ENCODE measurements at regions not wholly inside any gene's neighbourhood (a gene's known extent, or its start where the extent isn't known, plus 50 kb on each side); places are given as distances from the start of the nearest gene placed in this dataset.
"Not testable (repeated sequence)": the region's sequence is repeated elsewhere in the genome, so short reads cannot be mapped to it uniquely, and the experiment has no call there.

- DNase-seq (ENCODE audit: low read depth in 2 of 2) = no peak
These were observed 111.0 kb upstream of the ANKRD30BL start for GRCh38 chr2:132272713-132273112.

- not testable (repeated sequence) for DNase-seq (ENCODE audit: low read depth in 2 of 2)
These were observed 111.8 kb upstream of the ANKRD30BL start for GRCh38 chr2:132273585-132273984.

GRCh38 chr2:132274000-132274399, 112.2 kb upstream of the ANKRD30BL start:
- DNase-seq (ENCODE audit: low read depth in 2 of 2) = no peak

- no peak for DNase-seq (ENCODE audit: low read depth in 2 of 2)
These were observed 113.6 kb upstream of the ANKRD30BL start for GRCh38 chr2:132275396-132275795.

GRCh38 chr2:132276571-132276981, 114.8 kb upstream of the ANKRD30BL start:
- DNase-seq (ENCODE audit: low read depth in 2 of 2) = no peak

GRCh38 chr2:132278267-132278666, 116.5 kb upstream of the ANKRD30BL start:
- DNase-seq (ENCODE audit: low read depth in 2 of 2) = no peak

GRCh38 chr2:132279344-132279743, 117.6 kb upstream of the ANKRD30BL start:
- no peak for DNase-seq (ENCODE audit: low read depth in 2 of 2)

GRCh38 chr2:132279930-132280615, 118.3 kb upstream of the ANKRD30BL start:
- DNase-seq (ENCODE audit: low read depth in 2 of 2) = no peak

- DNase-seq (ENCODE audit: low read depth in 2 of 2) = no peak
These were observed 119.2 kb upstream of the ANKRD30BL start for GRCh38 chr2:132280912-132281311.

- DNase-seq (ENCODE audit: low read depth in 2 of 2) = not testable (repeated sequence)
These were observed 120.4 kb upstream of the ANKRD30BL start for GRCh38 chr2:132282104-132282503.

- DNase-seq (ENCODE audit: low read depth in 2 of 2) = no peak
These were observed 121.2 kb upstream of the ANKRD30BL start for GRCh38 chr2:132282911-132283310.

GRCh38 chr2:132286289-132286911, 124.6 kb upstream of the ANKRD30BL start:
- not testable (repeated sequence) for DNase-seq (ENCODE audit: low read depth in 2 of 2)

- DNase-seq (ENCODE audit: low read depth in 2 of 2) = not testable (repeated sequence)
These were observed 126.2 kb upstream of the ANKRD30BL start for GRCh38 chr2:132287910-132288309.

GRCh38 chr2:132289138-132289537, 127.4 kb upstream of the ANKRD30BL start:
- DNase-seq (ENCODE audit: low read depth in 2 of 2) = not testable (repeated sequence)

- DNase-seq (ENCODE audit: low read depth in 2 of 2) = not testable (repeated sequence)
These were observed 126.8 kb upstream of the GPR39 start for GRCh38 chr2:132289812-132290211.

GRCh38 chr2:132300592-132301378, 115.8 kb upstream of the GPR39 start:
- DNase-seq (ENCODE audit: low read depth in 2 of 2) = not testable (repeated sequence)

- not testable (repeated sequence) for DNase-seq (ENCODE audit: low read depth in 2 of 2)
These were observed 111.8 kb upstream of the GPR39 start for GRCh38 chr2:132304661-132305380.

GRCh38 chr2:132307613-132308198, 108.9 kb upstream of the GPR39 start:
- not testable (repeated sequence) for DNase-seq (ENCODE audit: low read depth in 2 of 2)

GRCh38 chr2:132309203-132309602, 107.4 kb upstream of the GPR39 start:
- not testable (repeated sequence) for DNase-seq (ENCODE audit: low read depth in 2 of 2)

- not testable (repeated sequence) for DNase-seq (ENCODE audit: low read depth in 2 of 2)
These were observed 101.1 kb upstream of the GPR39 start for GRCh38 chr2:132315546-132315945.

- DNase-seq (ENCODE audit: low read depth in 2 of 2) = not testable (repeated sequence)
These were observed 99.5 kb upstream of the GPR39 start for GRCh38 chr2:132317026-132317680.
